ENCODE measurements at regions not wholly inside any gene's neighbourhood (a gene's known extent, or its start where the extent isn't known, plus 50 kb on each side); places are given as distances from the start of the nearest gene placed in this dataset.

DNA sequence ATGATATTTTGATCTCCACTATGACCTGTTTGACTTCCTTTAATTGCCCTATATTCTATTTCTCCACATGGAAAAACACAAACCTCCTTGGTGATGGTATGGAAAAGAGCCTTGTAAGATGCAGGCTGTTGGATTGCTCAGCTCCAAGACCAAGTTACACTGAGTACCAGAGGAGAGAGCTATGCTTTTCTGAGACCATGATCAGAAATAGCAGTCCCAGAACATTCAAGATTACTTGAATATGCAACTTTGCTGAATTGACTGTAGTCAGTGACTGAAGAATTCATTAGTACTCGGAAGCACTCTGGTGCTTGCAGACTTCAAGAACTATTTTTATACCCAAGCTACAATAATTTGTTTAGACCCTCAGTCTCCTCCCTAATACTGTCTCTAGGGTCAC is 310.6 kb upstream of the FSIP2 start:
- intact Hi-C loops (cut with DNase I; ENCODE audit: low total_unique reads) = no loop called here
- Histone ChIP-seq H3K27ac (no peak overlapping the region), H3K4me1 (no peaks in the 10 kb centered on the region), H3K27me3 (no peaks in the 10 kb centered on the region), H3K9me3 (no peaks in the 10 kb centered on the region), H3K36me3 (no peaks in the 10 kb centered on the region), H3K4me3 (no peak overlapping the region)
- no peak for DNase-seq
- TF ChIP-seq POLR2AphosphoS5 (IDR thresholded peaks at IDR 0.05) (no peak), EP300 (IDR thresholded peaks at IDR 0.05) (no peak), POLR2A (IDR thresholded peaks at IDR 0.05) (no peak)
- TF ChIP-seq, protein P1, sequence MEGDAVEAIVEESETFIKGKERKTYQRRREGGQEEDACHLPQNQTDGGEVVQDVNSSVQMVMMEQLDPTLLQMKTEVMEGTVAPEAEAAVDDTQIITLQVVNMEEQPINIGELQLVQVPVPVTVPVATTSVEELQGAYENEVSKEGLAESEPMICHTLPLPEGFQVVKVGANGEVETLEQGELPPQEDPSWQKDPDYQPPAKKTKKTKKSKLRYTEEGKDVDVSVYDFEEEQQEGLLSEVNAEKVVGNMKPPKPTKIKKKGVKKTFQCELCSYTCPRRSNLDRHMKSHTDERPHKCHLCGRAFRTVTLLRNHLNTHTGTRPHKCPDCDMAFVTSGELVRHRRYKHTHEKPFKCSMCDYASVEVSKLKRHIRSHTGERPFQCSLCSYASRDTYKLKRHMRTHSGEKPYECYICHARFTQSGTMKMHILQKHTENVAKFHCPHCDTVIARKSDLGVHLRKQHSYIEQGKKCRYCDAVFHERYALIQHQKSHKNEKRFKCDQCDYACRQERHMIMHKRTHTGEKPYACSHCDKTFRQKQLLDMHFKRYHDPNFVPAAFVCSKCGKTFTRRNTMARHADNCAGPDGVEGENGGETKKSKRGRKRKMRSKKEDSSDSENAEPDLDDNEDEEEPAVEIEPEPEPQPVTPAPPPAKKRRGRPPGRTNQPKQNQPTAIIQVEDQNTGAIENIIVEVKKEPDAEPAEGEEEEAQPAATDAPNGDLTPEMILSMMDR (IDR thresholded peaks at IDR 0.05) = no peak
- WGBS, 5 donors = 5 to 85% (median 44%) methylated on average over 1 of the region's 1 CpG

DNA sequence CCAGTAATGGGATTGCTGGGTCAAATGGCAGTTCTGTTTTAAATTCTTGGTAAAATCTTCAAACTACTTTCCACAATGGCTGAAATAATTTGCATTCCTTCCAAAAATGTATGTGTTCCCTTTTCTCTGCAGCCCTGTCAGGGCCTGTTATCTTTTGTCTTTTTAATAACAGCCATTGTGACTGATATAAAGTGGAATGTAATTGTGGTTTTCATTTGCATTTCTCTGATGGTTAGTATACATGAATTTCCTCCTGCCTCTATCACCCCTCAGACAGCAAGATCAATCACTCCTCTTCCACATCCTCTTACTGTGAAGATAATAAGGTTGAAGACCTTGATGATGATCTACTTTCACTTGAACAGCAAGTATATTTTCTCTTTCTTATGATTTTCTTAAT is 304.8 kb upstream of the FSIP2 start:
- Histone ChIP-seq H3K27ac (no peak overlapping the region), H3K4me3 (no peak overlapping the region), H3K36me3 (no peaks in the 10 kb centered on the region), H3K9me3 (no peaks in the 10 kb centered on the region), H3K27me3 (no peaks in the 10 kb centered on the region), H3K4me1 (no peaks in the 10 kb centered on the region)
- DNase-seq = no peak
- intact Hi-C loops (cut with DNase I; ENCODE audit: low total_unique reads) = no loop called here
- TF ChIP-seq POLR2AphosphoS5 (IDR thresholded peaks at IDR 0.05) = no peak

DNA sequence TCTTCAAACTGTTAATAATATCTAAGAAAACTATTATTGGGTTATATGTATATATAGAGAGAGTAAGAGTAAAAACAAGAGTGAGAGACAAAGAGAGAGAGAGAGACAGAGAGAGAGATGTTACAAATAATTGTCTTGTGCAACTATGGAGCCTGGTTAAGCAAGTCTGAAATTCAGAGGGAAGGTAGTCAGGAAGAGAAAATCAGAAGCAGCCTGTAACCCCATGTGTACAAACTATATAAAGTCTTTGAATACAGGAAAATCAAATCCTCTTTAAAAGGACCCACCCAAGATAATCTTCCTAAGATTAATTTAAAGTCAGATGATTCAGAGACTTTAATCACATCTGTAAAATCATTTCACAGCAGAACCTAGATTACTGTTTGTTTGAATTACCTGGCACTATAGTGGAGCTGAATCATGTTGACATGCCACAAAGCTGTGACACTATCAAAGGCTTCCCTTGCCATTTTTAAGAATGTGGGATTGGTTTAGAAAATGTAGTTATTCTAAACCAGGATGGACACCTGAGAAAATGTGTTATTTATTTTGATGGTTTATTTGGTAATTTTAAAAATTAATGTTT is 301.7 kb upstream of the FSIP2 start:
- H3K4me1 ChIP-seq = no peaks in the 10 kb centered on the region
- no peaks in the 10 kb centered on the region for H3K9me3 ChIP-seq
- intact Hi-C loops (cut with DNase I; ENCODE audit: low total_unique reads) = no loop called here
- no peaks in the 10 kb centered on the region for H3K27me3 ChIP-seq
- DNase-seq = no peak
- no peak overlapping the region for H3K4me3 ChIP-seq
- no peak for TF ChIP-seq POLR2A (IDR thresholded peaks at IDR 0.05)
- no peak for TF ChIP-seq POLR2AphosphoS5 (IDR thresholded peaks at IDR 0.05)
- TF ChIP-seq, protein P1 (IDR thresholded peaks at IDR 0.05) = no peak
- TF ChIP-seq EP300 (IDR thresholded peaks at IDR 0.05) = no peak
- H3K36me3 ChIP-seq = no peaks in the 10 kb centered on the region
- no peak overlapping the region for H3K27ac ChIP-seq

DNA sequence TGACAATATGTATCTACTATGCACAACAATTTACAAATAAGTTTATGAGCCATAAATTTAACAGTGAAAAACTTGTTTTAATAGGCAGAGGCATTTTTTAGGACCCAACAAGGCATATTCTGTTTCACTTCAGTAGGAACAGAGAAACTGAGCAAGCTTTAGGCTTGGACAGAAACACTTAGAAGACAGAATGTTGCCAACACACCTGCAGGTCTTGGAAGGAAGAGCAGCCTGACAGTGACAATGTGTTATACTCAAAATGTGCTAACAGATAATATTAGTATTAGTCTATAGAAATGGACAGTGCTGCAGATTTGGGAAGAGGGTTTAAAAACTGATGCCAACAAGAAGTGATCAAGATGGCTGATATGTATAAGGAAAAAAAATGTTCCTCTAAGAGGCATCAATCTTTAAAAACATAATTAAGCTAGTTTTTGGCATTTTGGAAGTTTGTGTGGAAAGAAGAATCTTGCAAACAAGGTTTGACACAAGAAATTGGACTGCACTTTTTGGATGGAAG is 297.1 kb upstream of the FSIP2 start:
- Histone ChIP-seq H3K4me1 (no peaks in the 10 kb centered on the region), H3K4me3 (no peak overlapping the region), H3K27me3 (no peaks in the 10 kb centered on the region), H3K9me3 (no peaks in the 10 kb centered on the region), H3K27ac (no peak overlapping the region), H3K36me3 (no peaks in the 10 kb centered on the region)
- no peak for DNase-seq
- TF ChIP-seq EP300 (IDR thresholded peaks at IDR 0.05) (no peak), POLR2A (IDR thresholded peaks at IDR 0.05) (no peak), POLR2AphosphoS5 (IDR thresholded peaks at IDR 0.05) (no peak)
- TF ChIP-seq, protein P1 (IDR thresholded peaks at IDR 0.05) = no peak
- intact Hi-C loops (cut with DNase I; ENCODE audit: low total_unique reads) = no loop called here

DNA sequence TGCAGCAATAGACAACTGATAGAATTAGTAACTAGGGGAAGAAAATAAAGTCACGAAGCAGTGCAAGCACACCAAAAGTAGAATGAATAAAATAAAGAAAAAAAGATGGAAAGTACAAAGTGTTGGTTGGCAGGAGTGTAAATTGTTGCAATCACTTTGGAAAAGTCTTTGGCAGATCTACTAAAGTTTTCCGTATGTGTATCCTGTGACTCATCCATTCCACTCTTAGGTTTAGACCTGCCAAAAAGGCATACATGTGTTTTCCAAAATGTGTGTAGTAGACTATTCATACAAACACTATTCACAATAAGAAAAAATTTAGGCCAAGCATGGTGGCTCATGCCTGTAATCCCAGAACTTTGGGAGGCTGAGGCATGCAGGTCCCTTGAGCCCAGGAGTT is 282.1 kb upstream of the FSIP2 start:
- 51 to 84% (median 73%) methylated on average over 2 of the region's 2 CpGs for WGBS, 5 donors

More for the DNA sequence above, 282.1 kb upstream of the FSIP2 start:
- no peak for DNase-seq
- no peaks in the 10 kb centered on the region for H3K4me1 ChIP-seq
- intact Hi-C loops (cut with DNase I; ENCODE audit: low total_unique reads) = no loop called here
- no peaks in the 10 kb centered on the region for H3K27me3 ChIP-seq
- H3K36me3 ChIP-seq = no peaks in the 10 kb centered on the region
- H3K27ac ChIP-seq = no peak overlapping the region
- H3K9me3 ChIP-seq = peaks cover 0 to 21% (median 2%) of the 10 kb centered on the region in 4 donors
- H3K4me3 ChIP-seq = no peak overlapping the region
- TF ChIP-seq, protein P1 (IDR thresholded peaks at IDR 0.05) = no peak
- TF ChIP-seq EP300 (IDR thresholded peaks at IDR 0.05) (no peak), POLR2A (IDR thresholded peaks at IDR 0.05) (no peak), POLR2AphosphoS5 (IDR thresholded peaks at IDR 0.05) (no peak)

All from stomach (tissue), 8 donors.